HepG2 (cell line): ENCODE measurements at regions not wholly inside any gene's neighbourhood (a gene's known extent, or its start where the extent isn't known, plus 50 kb on each side); places are given as distances from the start of the nearest gene placed in this dataset.

Experiments used
- ATAC-seq: fragments of 200-7000 bp; cut with Tn5 transposase; 3 replicates; pipeline ENCODE4 v1.9.1; 2020; ENCODE audit warnings: mild to moderate bottlenecking, moderate library complexity
- BruUV-seq: library from RNA; stranded (reverse); fragments of 400-500 nt; replicated peaks from 2 replicates; lab custom pipeline; 2021; lab: Mats Ljungman, UMichigan
- CTCF ChIA-PET: fragments of 300-600 bp; formaldehyde crosslinking; extraction: SDS; loops from one replicate; lab custom pipeline; 2021; ENCODE audit warnings: low total read pairs, inconsistent platforms, low intra/inter-chr PET ratio; lab: Yijun Ruan, JAX
- POLR2A ChIA-PET: fragments of 350-600 bp; sonication (Branson Sonifier 250); formaldehyde crosslinking; loops from one replicate; lab custom pipeline; 2020; ENCODE audit warnings: antibody characterized with exemption, inconsistent platforms; lab: Yijun Ruan, JAX
- DNase-seq: peaks from one replicate; pipeline ENCODE4 v3.0.0-alpha.2; 2015; ENCODE audit warnings: low spot score
- FAIRE-seq: peaks from 3 replicates; lab custom pipeline; 2011; peaks lifted over from hg19 to GRCh38; lab: Jason Lieb, UNC
- H2AFZ ChIP-seq: one replicate; pipeline ENCODE4 v1.6.1; 2011; ENCODE audit warnings: low read length, inconsistent platforms
- H3K27ac ChIP-seq: fragments of 300-600 bp; 3 replicates; pipeline ENCODE4 v1.8.0; 2011; ENCODE audit warnings: mixed run types, mild to moderate bottlenecking, mixed read lengths, low read length, inconsistent platforms; ENCODE audit not compliant: insufficient read depth; ENCODE audit errors: extremely low read length
- H3K27me3 ChIP-seq, 2 experiments: fragments of 200-600 bp in 1 of 2; 2 replicates in 1 of 2; 3 replicates in 1 of 2; pipeline versions ENCODE4 v1.6.0 to v1.8.0; 2011; ENCODE audit warnings: low read length in 2 of 2, mild to moderate bottlenecking in 2 of 2, moderate library complexity in 2 of 2, inconsistent platforms in 1 of 2; ENCODE audit not compliant: insufficient read depth in 2 of 2, control insufficient read depth in 1 of 2
- H3K36me3 ChIP-seq, 2 experiments: fragments of 200-600 bp in 1 of 2; replicated peaks in 1 of 2; 2 replicates in 1 of 2; 3 replicates in 1 of 2; pipeline versions ENCODE4 v1.5.1 to v1.8.0; 2011; ENCODE audit warnings: low read length in 2 of 2, inconsistent platforms in 1 of 2; ENCODE audit not compliant: insufficient read depth in 2 of 2, control insufficient read depth in 1 of 2
- H3K4me1 ChIP-seq: 2 replicates; pipeline ENCODE4 v1.5.1; 2012; ENCODE audit warnings: low read length, inconsistent platforms; ENCODE audit not compliant: insufficient read depth
- H3K4me2 ChIP-seq: 2 replicates; pipeline ENCODE4 v1.6.0; 2011; ENCODE audit warnings: low read depth, low read length, inconsistent platforms
- H3K4me3 ChIP-seq, 3 experiments: fragments of 200-600 bp in 1 of 3; sonication (generic), shearing (Covaris generic) in 1 of 3; replicated peaks in 1 of 3; 2 replicates each; pipeline ENCODE4 v1.5.1; 2011 to 2016; ENCODE audit warnings: low read length in 3 of 3, inconsistent platforms in 2 of 3, low read depth in 2 of 3, mild to moderate bottlenecking in 2 of 3, control low read depth in 1 of 3, mixed read lengths in 1 of 3; ENCODE audit not compliant: insufficient read depth in 1 of 3
- H3K79me2 ChIP-seq: one replicate; pipeline ENCODE4 v1.6.1; 2011; ENCODE audit warnings: low read length, inconsistent platforms; ENCODE audit not compliant: insufficient read depth
- H3K9ac ChIP-seq: 2 replicates; pipeline ENCODE4 v1.6.0; 2011; ENCODE audit warnings: mild to moderate bottlenecking, low read depth, low read length, inconsistent platforms; ENCODE audit not compliant: insufficient read depth
- H3K9me3 ChIP-seq: 2 replicates; pipeline ENCODE4 v1.5.1; 2012; ENCODE audit warnings: mild to moderate bottlenecking, low read length
- H4K20me1 ChIP-seq: 2 replicates; pipeline ENCODE4 v1.6.0; 2011; ENCODE audit warnings: inconsistent platforms, mild to moderate bottlenecking, low read length, moderate library complexity; ENCODE audit not compliant: insufficient read depth
- HMG20A ChIP-seq: IDR thresholded peaks from 2 replicates; pipeline ENCODE4 v1.6.1; 2016; ENCODE audit warnings: borderline replicate concordance
- KLF16 ChIP-seq, 2 experiments: sonication (generic) in 1 of 2; formaldehyde crosslinking in 1 of 2; IDR thresholded peaks; 2 replicates each; pipeline versions ENCODE4 v1.6.1 to v1.8.0; 2016 to 2023; ENCODE audit warnings: missing genetic modification reagents in 2 of 2, missing compliant biosample characterization in 1 of 2
- NBN ChIP-seq: fragments of 450-650 bp; conservative IDR thresholded peaks from 2 replicates; pipeline ENCODE4 v1.6.1; 2017
- RARG ChIP-seq: sonication (generic); formaldehyde crosslinking; IDR thresholded peaks from 2 replicates; pipeline ENCODE4 v1.4.0; 2020; ENCODE audit warnings: low read depth, mild to moderate bottlenecking, missing genetic modification reagents
- TCF7 ChIP-seq: sonication (generic); IDR thresholded peaks from 2 replicates; pipeline ENCODE4 v1.6.1; 2016; ENCODE audit warnings: antibody characterized with exemption, low read depth
- ZFP36L2 ChIP-seq: sonication (generic); formaldehyde crosslinking; IDR thresholded peaks from 2 replicates; pipeline ENCODE4 v1.4.0; 2020; ENCODE audit warnings: missing genetic modification reagents
- ZFP62 ChIP-seq: sonication (generic); formaldehyde crosslinking; IDR thresholded peaks from 2 replicates; pipeline ENCODE4 v1.4.0; 2020; ENCODE audit warnings: missing genetic modification reagents
- ZNF138 ChIP-seq: sonication (generic); formaldehyde crosslinking; IDR thresholded peaks from 2 replicates; pipeline ENCODE4 v1.5.0; 2020; ENCODE audit warnings: mild to moderate bottlenecking, low read depth, missing genetic modification reagents
- ZNF160 ChIP-seq: sonication (generic); formaldehyde crosslinking; IDR thresholded peaks from 2 replicates; pipeline ENCODE4 v1.8.0; 2022; ENCODE audit warnings: mild to moderate bottlenecking, inconsistent platforms, missing genetic modification reagents
- ZNF3 ChIP-seq: IDR thresholded peaks from 2 replicates; pipeline ENCODE4 v1.7.0; 2017; ENCODE audit warnings: inconsistent platforms
- ZNF550 ChIP-seq: sonication (generic); formaldehyde crosslinking; IDR thresholded peaks from 2 replicates; pipeline ENCODE4 v1.4.0; 2020; ENCODE audit warnings: mild to moderate bottlenecking, missing genetic modification reagents, borderline replicate concordance
- ZNF660 ChIP-seq: sonication (generic); formaldehyde crosslinking; IDR thresholded peaks from 2 replicates; pipeline ENCODE4 v1.5.1; 2020; ENCODE audit warnings: mild to moderate bottlenecking, low read depth, missing genetic modification reagents, borderline replicate concordance
- WGBS: methylation state at CpG from one replicate; pipeline ENCODE4 v1.1.6; 2017; ENCODE audit warnings: low lambda C conversion rate; 5-methylcytosine and 5-hydroxymethylcytosine counted together
- in situ Hi-C: cut with HindIII; loops from 2 replicates; pipeline ENCODE4 v1.10.0; 2017; ENCODE audit warnings: low pct_unique_long_range_greater_than_20kb; ENCODE audit not compliant: extremely low pct_ligation_motif_present
- intact Hi-C: fragments of 100-400 bp; cut with micrococcal nuclease; formaldehyde crosslinking; loops from one replicate; pipeline ENCODE4 v1.10.0; 2022; ENCODE audit not compliant: unreplicated experiment

DNA sequence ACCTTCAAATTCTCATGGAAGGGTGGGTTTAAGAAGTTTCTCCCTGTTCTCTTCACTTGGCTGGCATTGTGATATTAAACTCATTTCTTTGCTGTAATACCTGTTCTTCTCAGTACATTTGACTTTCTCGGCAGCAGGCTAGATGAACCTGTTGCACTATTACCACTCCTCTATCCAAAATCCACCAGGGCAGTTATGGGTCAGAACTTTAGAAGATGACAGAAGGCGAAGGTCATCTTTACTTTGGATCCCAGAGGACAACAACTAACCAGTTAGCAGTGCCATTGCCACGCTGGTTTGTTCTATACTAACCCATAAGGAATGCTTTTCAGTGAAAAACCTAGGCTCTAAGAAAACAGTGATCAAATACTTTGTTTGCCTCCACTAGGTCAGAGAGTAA, 901.0 kb downstream of the TSN start:
- 14% methylated on average over 3 of the region's 3 CpGs for WGBS
- no peaks in the 10 kb centered on the region for H4K20me1 ChIP-seq
- POLR2A ChIA-PET, result no interaction called here
- H3K9me3 ChIP-seq, result no peaks in the 10 kb centered on the region
- no peak for TF ChIP-seq NBN
- no peak for TF ChIP-seq ZNF3 (CRISPR knock-in tag)
- no peak for TF ChIP-seq HMG20A (CRISPR knock-in tag)
- no peak for TF ChIP-seq ZNF160 (CRISPR knock-in tag)
- TF ChIP-seq ZNF550 (CRISPR knock-in tag), result no peak
- no peak for TF ChIP-seq ZNF660
- TF ChIP-seq TCF7, result no peak
- no peak for TF ChIP-seq KLF16 (CRISPR knock-in tag; IDR thresholded peaks at IDR 0.05)
- TF ChIP-seq ZFP36L2 (CRISPR knock-in tag), result no peak
- TF ChIP-seq ZFP62 (CRISPR knock-in tag), result no peak
- no peak for TF ChIP-seq RARG (CRISPR knock-in tag)
- no peak for TF ChIP-seq ZNF138
- TF ChIP-seq, all 625 proteins: peak for 0
- ATAC-seq (no peak), DNase-seq (no peak), FAIRE-seq (no peak)
- no peak overlapping the region for H3K4me2 ChIP-seq
- H3K27me3 ChIP-seq, result peaks cover 0 to 8% of the 10 kb centered on the region in 2 experiments; a peak in 1 of 5 replicates
- CTCF ChIA-PET, result no interaction called here
- no peak overlapping the region for H3K9ac ChIP-seq
- H3K27ac ChIP-seq, result no peak overlapping the region
- no peak overlapping the region for H3K4me3 ChIP-seq
- no TSS peak for BruUV-seq
- H3K4me1 ChIP-seq, result no peaks in the 10 kb centered on the region
- H3K36me3 ChIP-seq, result no peaks in the 10 kb centered on the region
- H3K79me2 ChIP-seq, result no peaks in the 10 kb centered on the region
- in situ Hi-C loops (no loop called here), intact Hi-C loops (no loop called here)
- no peak overlapping the region for H2AFZ ChIP-seq
